Lower lobe of right lung (tissue), 2 donors: ENCODE measurements at regions not wholly inside any gene's neighbourhood (a gene's known extent, or its start where the extent isn't known, plus 50 kb on each side); places are given as distances from the start of the nearest gene placed in this dataset.

Source experiments
- ATAC-seq, 2 donors: fragments of 200-7000 bp; cut with Tn5 transposase; one replicate each; pipeline ENCODE4 v1.9.1; 2020 to 2022; ENCODE audit warnings: mild to moderate bottlenecking in 2 of 2, moderate library complexity in 2 of 2
- DNase-seq: peaks from one replicate; pipeline ENCODE4 v3.0.0-alpha.2; 2020
- H3K27ac ChIP-seq: fragments of 200-600 bp; one replicate; pipeline ENCODE4 v1.8.0; 2022
- H3K27me3 ChIP-seq: fragments of 200-600 bp; one replicate; pipeline ENCODE4 v1.8.0; 2022; ENCODE audit warnings: low read depth
- H3K36me3 ChIP-seq: fragments of 200-600 bp; one replicate; pipeline ENCODE4 v1.8.0; 2022; ENCODE audit warnings: mild to moderate bottlenecking
- H3K4me1 ChIP-seq: fragments of 200-600 bp; one replicate; pipeline ENCODE4 v1.8.0; 2022
- H3K4me3 ChIP-seq: fragments of 200-600 bp; one replicate; pipeline ENCODE4 v1.8.0; 2022; ENCODE audit warnings: mild to moderate bottlenecking
- H3K9me3 ChIP-seq: fragments of 200-600 bp; one replicate; pipeline ENCODE4 v1.8.0; 2022
- CTCF ChIP-seq: fragments of 200-600 bp; IDR thresholded peaks from one replicate; pipeline ENCODE4 v1.8.0; 2022; ENCODE audit warnings: antibody characterized with exemption, mild to moderate bottlenecking
- intact Hi-C: fragments of 100-400 bp; cut with DNase I; formaldehyde crosslinking; loops from one replicate; pipeline ENCODE4 v1.11.0; 2022
- donor health status: DM: no; HTN: yes; CAD: no; lungs with severe emphysema.

GRCh38 chr2:146220957-146221356 is 1623.9 kb upstream of the ACVR2A start:
- ATAC-seq (no peak), DNase-seq (no peak)
- intact Hi-C loops = no loop called here
- H3K9me3 ChIP-seq = no peaks in the 10 kb centered on the region
- H3K27me3 ChIP-seq = no peaks in the 10 kb centered on the region
- no peak for TF ChIP-seq CTCF
- H3K4me3 ChIP-seq = no peak overlapping the region
- no peaks in the 10 kb centered on the region for H3K36me3 ChIP-seq
- no peak overlapping the region for H3K27ac ChIP-seq
- H3K4me1 ChIP-seq = no peaks in the 10 kb centered on the region

GRCh38 chr2:146214394-146214929 is 1630.4 kb upstream of the ACVR2A start:
- DNase-seq (no peak), ATAC-seq (peak in 1 of 2 donors; percentile 29)
- H3K27ac ChIP-seq = no peak overlapping the region
- H3K36me3 ChIP-seq = no peaks in the 10 kb centered on the region
- H3K9me3 ChIP-seq = no peaks in the 10 kb centered on the region
- no peak for TF ChIP-seq CTCF
- H3K27me3 ChIP-seq = no peaks in the 10 kb centered on the region
- intact Hi-C loops = no loop called here
- H3K4me1 ChIP-seq = no peaks in the 10 kb centered on the region
- H3K4me3 ChIP-seq = no peak overlapping the region

GRCh38 chr2:146213674-146214073 is 1631.2 kb upstream of the ACVR2A start:
- intact Hi-C loops = no loop called here

GRCh38 chr2:146212602-146213001 is 1632.2 kb upstream of the ACVR2A start:
- H3K36me3 ChIP-seq = no peaks in the 10 kb centered on the region
- no peak overlapping the region for H3K27ac ChIP-seq
- H3K4me1 ChIP-seq = no peaks in the 10 kb centered on the region
- H3K4me3 ChIP-seq = no peak overlapping the region
- no peaks in the 10 kb centered on the region for H3K9me3 ChIP-seq
- TF ChIP-seq CTCF = no peak
- DNase-seq = no peak
- intact Hi-C loops = no loop called here
- H3K27me3 ChIP-seq = no peaks in the 10 kb centered on the region
- no peak for ATAC-seq

More at GRCh38 chr2:146213674-146214073, 1631.2 kb upstream of the ACVR2A start:
- H3K4me1 ChIP-seq = no peaks in the 10 kb centered on the region
- H3K9me3 ChIP-seq = no peaks in the 10 kb centered on the region
- DNase-seq (no peak), ATAC-seq (no peak)
- H3K27ac ChIP-seq = no peak overlapping the region
- H3K4me3 ChIP-seq = no peak overlapping the region
- H3K36me3 ChIP-seq = no peaks in the 10 kb centered on the region
- H3K27me3 ChIP-seq = no peaks in the 10 kb centered on the region
- no peak for TF ChIP-seq CTCF

- Histone ChIP-seq H3K27ac (no peak overlapping the region), H3K27me3 (no peaks in the 10 kb centered on the region), H3K4me1 (no peaks in the 10 kb centered on the region), H3K36me3 (no peaks in the 10 kb centered on the region), H3K4me3 (no peak overlapping the region), H3K9me3 (no peaks in the 10 kb centered on the region)
- DNase-seq (no peak), ATAC-seq (no peak)
- no peak for TF ChIP-seq CTCF
- intact Hi-C loops = no loop called here
These were observed 1635.0 kb upstream of the ACVR2A start for GRCh38 chr2:146209842-146210275.

GRCh38 chr2:146207901-146208300 is 1636.9 kb upstream of the ACVR2A start:
- ATAC-seq (no peak), DNase-seq (no peak)
- Histone ChIP-seq H3K4me3 (no peak overlapping the region), H3K27ac (no peak overlapping the region), H3K27me3 (no peaks in the 10 kb centered on the region), H3K4me1 (no peaks in the 10 kb centered on the region), H3K9me3 (no peaks in the 10 kb centered on the region), H3K36me3 (no peaks in the 10 kb centered on the region)
- intact Hi-C loops = no loop called here
- TF ChIP-seq CTCF = no peak
